Activated CD8-positive, alpha-beta memory T cell treated with anti-CD3 and anti-CD28 coated beads for 36 hours (primary cell): ENCODE measurements at regions not wholly inside any gene's neighbourhood (a gene's known extent, or its start where the extent isn't known, plus 50 kb on each side); places are given as distances from the start of the nearest gene placed in this dataset.
"Not testable (repeated sequence)": the region's sequence is repeated elsewhere in the genome, so short reads cannot be mapped to it uniquely, and the experiment has no call there.

Experiments
- CTCF ChIA-PET: fragments of 350-600 bp; sonication (Branson Sonifier 250); formaldehyde crosslinking; loops from one replicate; lab custom pipeline; 2021; ENCODE audit warnings: antibody characterized with exemption; lab: Charles Lee
- POLR2A ChIA-PET: fragments of 350-600 bp; sonication (Branson Sonifier 250); formaldehyde crosslinking; loops from one replicate; lab custom pipeline; 2021; ENCODE audit warnings: antibody characterized with exemption; lab: Charles Lee

GRCh38 chr6:133147470-133148184, 93.5 kb upstream of the EYA4 start:
- POLR2A ChIA-PET, CTCF ChIA-PET: not testable (repeated sequence)

- CTCF ChIA-PET: no interaction called here
- POLR2A ChIA-PET: no interaction called here
These were observed 84.5 kb upstream of the EYA4 start for GRCh38 chr6:133156689-133157088.

- ChIA-PET POLR2A (no interaction called here), CTCF (no interaction called here)
These were observed 83.2 kb upstream of the EYA4 start for GRCh38 chr6:133157995-133158394.

GRCh38 chr6:133159255-133159795, 81.8 kb upstream of the EYA4 start:
- ChIA-PET CTCF (no interaction called here), POLR2A (no interaction called here)

- CTCF ChIA-PET: no interaction called here
These were observed 80.6 kb upstream of the EYA4 start for GRCh38 chr6:133160536-133160935.

GRCh38 chr6:133165235-133165634, 75.9 kb upstream of the EYA4 start:
- ChIA-PET CTCF (no interaction called here), POLR2A (no interaction called here)

More at GRCh38 chr6:133160536-133160935, 80.6 kb upstream of the EYA4 start:
- POLR2A ChIA-PET: no interaction called here

- POLR2A ChIA-PET: no interaction called here
- CTCF ChIA-PET: no interaction called here
These were observed 74.4 kb upstream of the EYA4 start for GRCh38 chr6:133166766-133167165.

GRCh38 chr6:133169901-133170300, 71.3 kb upstream of the EYA4 start:
- CTCF ChIA-PET: no interaction called here
- POLR2A ChIA-PET: no interaction called here

- ChIA-PET CTCF (no interaction called here), POLR2A (no interaction called here)
These were observed 70.6 kb upstream of the EYA4 start for GRCh38 chr6:133170602-133171001.

- POLR2A ChIA-PET: no interaction called here
- CTCF ChIA-PET: no interaction called here
These were observed 69.1 kb upstream of the EYA4 start for GRCh38 chr6:133171989-133172604.

- CTCF ChIA-PET: no interaction called here
These were observed 67.9 kb upstream of the EYA4 start for GRCh38 chr6:133173276-133173675.

GRCh38 chr6:133179481-133179880, 61.7 kb upstream of the EYA4 start:
- ChIA-PET CTCF (no interaction called here), POLR2A (no interaction called here)

More at GRCh38 chr6:133173276-133173675, 67.9 kb upstream of the EYA4 start:
- POLR2A ChIA-PET: no interaction called here

- CTCF ChIA-PET: no interaction called here
These were observed 57.5 kb upstream of the EYA4 start for GRCh38 chr6:133183691-133184090.

GRCh38 chr6:133184798-133185372, 56.3 kb upstream of the EYA4 start:
- ChIA-PET CTCF (no interaction called here), POLR2A (no interaction called here)

More at GRCh38 chr6:133183691-133184090, 57.5 kb upstream of the EYA4 start:
- POLR2A ChIA-PET: no interaction called here

GRCh38 chr6:133185731-133186130, 55.4 kb upstream of the EYA4 start:
- CTCF ChIA-PET: no interaction called here
- POLR2A ChIA-PET: interaction anchor here (0.7 kb wide), 1 partner anchor 388 kb away, joined by 4 read pairs; no protein-coding TSS in a partner anchor

- POLR2A ChIA-PET: no interaction called here
- CTCF ChIA-PET: no interaction called here
These were observed 54.0 kb upstream of the EYA4 start for GRCh38 chr6:133187114-133187513.

GRCh38 chr6:133187657-133188453, 53.3 kb upstream of the EYA4 start:
- POLR2A ChIA-PET: no interaction called here
- CTCF ChIA-PET: no interaction called here

GRCh38 chr6:133190912-133191311, 50.2 kb upstream of the EYA4 start:
- CTCF ChIA-PET: no interaction called here
- POLR2A ChIA-PET: no interaction called here

GRCh38 chr6:133191323-133191722, 49.8 kb upstream of the EYA4 start:
- ChIA-PET POLR2A (interaction anchor here (0.6 to 0.7 kb wide), 2 partner anchors 333 to 724 kb away, joined by 3 read pairs; no protein-coding TSS in a partner anchor), CTCF (no interaction called here)
